HG03575 (cell line): ENCODE measurements at regions not wholly inside any gene's neighbourhood (a gene's known extent, or its start where the extent isn't known, plus 50 kb on each side); places are given as distances from the start of the nearest gene placed in this dataset.
A peak's percentile ranks its signal among the peaks of the same experiment; 100 is the strongest.
"Not testable (repeated sequence)": the region's sequence is repeated elsewhere in the genome, so short reads cannot be mapped to it uniquely, and the experiment has no call there.

Experiments
- ATAC-seq: cut with Tn5 transposase; IDR thresholded peaks from one replicate; pipeline ENCODE4 v1.9.1; 2021; ENCODE audit not compliant: unreplicated experiment, insufficient number of reproducible peaks, low FRiP score; ENCODE audit errors: extremely low read depth

DNA sequence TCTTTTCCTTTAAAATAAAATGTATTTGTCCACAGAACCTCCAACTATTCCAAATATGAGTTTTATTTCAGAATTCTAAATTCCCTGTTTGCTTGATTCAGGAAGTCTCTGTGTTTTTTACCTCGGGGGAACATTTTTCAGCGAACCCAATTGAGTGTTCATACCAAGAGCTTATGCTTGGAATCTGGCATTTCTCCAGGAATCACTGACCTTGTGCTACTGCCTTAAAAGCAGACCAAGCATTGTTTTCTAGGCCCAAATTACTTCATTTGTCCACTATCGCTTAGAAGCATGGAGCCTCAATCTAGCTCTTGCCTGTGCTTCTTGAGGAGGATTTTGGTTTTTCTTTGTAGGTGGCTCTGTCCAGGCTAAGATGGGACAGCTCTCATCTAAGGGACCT, 59.4 kb downstream of the EBLN1 start:
- no peak for ATAC-seq

- ATAC-seq, result no peak
Observed at GRCh38 chr10:22156750-22157149, 61.1 kb downstream of the EBLN1 start.

DNA sequence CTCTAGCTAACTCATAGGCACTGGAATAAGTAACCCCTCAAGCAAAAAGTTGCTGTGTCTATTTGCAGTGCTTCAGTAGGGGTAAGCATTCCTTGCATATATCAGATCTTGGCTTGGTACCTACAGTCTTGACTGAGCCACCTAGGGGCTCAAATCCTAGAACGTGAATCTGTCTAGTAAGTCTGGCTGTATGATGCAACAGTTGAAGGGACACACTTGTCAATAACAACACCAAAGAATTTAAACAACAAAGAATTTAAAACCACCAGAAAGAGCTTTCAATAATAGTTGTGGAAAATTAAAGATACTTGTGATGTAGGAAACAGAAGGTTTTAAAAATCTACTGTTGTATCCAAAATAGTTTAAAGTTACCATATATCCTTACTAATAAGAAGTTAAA, 65.4 kb downstream of the EBLN1 start:
- ATAC-seq, result no peak

GRCh38 chr10:22150842-22151241, 67.0 kb downstream of the EBLN1 start:
- no peak for ATAC-seq

GRCh38 chr10:22148961-22149360, 68.9 kb downstream of the EBLN1 start:
- no peak for ATAC-seq

DNA sequence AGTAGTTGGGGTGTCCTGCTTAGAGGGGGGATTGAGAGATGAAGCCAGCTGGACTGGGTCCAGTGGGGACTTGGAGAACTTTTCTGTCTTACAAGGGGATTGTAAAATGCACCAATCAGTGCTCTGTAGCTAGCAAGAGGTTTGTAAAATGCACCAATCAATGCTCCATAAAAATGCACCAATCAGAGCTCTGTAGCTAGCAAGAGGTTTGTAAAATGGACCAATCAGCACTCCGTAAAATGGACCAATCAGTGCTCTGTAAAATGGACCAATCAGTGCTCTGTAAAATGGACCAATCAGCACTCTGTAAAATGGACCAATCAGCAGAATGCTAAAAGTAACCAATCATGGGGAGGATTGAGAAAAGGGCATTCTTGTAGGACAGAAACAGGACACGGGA, 71.9 kb downstream of the EBLN1 start:
- ATAC-seq, result not testable (repeated sequence)

DNA sequence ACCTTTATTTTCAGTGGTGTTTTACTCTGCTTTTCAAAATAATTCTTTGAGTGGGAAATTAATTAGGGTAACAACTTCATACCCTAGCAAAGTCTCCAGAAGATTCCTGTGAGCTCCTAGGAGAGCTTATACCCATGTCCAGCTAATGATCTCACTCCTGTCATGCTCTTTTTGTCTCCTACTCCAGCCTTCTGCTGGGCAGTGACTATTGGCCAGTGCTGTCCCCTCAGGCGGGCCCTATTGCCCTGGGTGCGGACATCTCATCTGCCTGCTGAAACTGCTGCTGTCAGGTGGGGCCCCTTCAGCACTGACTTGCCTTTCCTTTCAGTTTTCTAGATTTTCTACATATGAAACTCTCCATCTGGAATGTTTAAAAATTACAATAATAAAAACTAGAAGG, 80.3 kb downstream of the EBLN1 start:
- ATAC-seq, result no peak

- no peak for ATAC-seq
Observed at GRCh38 chr10:22135591-22135990, 82.2 kb downstream of the EBLN1 start.

DNA sequence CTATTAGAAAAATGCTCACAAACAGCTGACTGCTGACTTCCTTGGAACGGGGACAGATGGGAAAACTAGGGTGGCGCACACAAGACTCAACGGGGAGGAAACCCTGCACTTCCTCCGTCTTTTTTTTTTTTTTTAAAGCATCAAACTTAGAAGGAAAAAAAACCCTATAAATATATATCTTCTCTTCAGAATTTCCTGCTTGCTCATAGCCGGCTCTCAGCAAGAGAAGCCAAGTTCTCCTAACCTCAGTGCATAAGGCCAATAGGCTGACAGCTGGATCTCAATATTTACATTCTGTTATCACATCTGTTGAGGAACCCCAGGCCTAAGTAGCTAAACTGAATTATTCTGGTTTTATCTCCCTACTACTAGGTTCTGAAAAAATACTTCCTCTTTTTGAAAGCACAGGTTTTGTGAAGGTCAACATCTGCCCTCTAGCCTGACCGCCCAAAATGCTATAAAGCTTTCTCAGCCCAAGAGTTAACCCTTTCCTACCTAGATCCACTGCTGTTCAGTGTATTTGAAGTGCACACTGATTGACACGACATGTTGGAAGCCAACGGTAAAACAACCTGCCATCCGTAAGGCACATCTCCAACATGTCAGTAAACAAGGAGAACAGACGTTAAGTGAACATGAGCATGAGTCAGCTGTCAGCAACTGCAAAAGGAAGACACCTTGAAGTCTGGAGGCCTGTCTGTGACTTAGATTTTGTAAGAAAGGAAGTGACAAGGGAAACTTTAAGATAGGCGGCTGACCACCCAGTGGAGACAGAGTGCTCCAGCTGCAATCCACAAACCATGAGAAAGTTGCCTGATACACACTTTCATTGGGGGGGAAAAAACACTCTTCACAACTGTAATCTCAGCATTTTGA, 83.8 kb downstream of the EBLN1 start:
- ATAC-seq, result peak; percentile 51

- not testable (repeated sequence) for ATAC-seq
Observed at GRCh38 chr10:22130824-22131223, 87.0 kb downstream of the EBLN1 start.

DNA sequence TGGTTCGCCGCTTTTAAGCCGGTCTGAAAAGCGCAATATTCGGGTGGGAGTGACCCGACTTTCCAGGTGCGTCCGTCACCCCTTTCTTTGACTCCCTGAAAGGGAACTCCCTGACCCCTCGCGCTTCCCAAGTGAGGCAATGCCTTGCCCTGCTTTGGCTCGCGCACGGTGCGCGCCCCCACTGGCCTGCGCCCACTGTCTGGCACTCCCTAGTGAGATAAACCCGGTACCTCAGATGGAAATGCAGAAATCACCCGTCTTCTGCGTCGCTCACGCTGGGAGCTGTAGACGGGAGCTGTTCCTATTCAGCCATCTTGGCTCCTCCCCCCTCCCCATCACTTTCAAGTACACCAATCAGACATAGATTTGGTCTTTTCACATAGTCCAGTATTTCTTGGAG, 88.2 kb downstream of the EBLN1 start:
- not testable (repeated sequence) for ATAC-seq

DNA sequence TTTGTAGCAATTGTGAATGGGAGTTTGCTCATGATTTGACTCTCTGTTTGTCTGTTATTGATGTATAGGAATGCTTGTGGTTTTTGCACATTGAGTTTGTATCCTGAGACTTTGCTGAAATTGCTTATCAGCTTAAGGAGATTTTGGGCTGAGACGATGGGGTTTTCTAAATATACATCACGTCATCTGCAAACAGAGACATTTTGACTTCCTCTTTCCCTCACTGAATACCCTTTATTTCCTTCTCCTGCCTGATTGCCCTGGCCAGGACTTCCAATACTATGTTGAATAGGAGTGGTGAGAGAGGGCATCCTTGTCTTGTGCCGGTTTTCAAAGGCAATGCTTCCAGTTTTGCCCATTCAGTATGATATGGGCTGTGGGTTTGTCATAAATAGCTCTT, 96.6 kb downstream of the EBLN1 start:
- not testable (repeated sequence) for ATAC-seq

- not testable (repeated sequence) for ATAC-seq
Observed at GRCh38 chr10:22120072-22120471, 97.7 kb downstream of the EBLN1 start.

- ATAC-seq, result not testable (repeated sequence)
Observed at GRCh38 chr10:22119575-22119974, 98.2 kb downstream of the EBLN1 start.

GRCh38 chr10:22111705-22112104, 106.1 kb downstream of the EBLN1 start:
- ATAC-seq, result no peak

DNA sequence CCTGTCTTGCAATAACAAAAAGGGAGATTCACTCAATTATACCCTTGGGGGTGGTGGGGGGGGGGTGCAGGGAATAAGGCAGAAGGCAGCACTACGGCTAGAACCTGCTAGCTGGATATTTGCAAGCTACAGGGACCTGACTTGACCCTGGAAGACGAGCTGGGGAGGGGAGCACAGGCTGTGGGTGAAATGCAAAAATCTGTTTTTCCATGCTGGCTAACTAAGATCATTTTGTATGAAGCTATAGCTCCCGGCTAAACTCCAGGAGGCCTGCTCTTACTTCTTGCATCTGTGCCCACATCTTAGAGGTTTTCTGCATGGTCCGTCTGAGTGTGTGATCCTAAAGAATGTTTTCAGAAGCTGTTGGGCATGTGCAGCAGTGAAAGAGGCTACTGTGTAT, 106.6 kb downstream of the EBLN1 start:
- ATAC-seq, result no peak

- no peak for ATAC-seq
Observed at GRCh38 chr10:22110761-22111160, 107.1 kb downstream of the EBLN1 start.

DNA sequence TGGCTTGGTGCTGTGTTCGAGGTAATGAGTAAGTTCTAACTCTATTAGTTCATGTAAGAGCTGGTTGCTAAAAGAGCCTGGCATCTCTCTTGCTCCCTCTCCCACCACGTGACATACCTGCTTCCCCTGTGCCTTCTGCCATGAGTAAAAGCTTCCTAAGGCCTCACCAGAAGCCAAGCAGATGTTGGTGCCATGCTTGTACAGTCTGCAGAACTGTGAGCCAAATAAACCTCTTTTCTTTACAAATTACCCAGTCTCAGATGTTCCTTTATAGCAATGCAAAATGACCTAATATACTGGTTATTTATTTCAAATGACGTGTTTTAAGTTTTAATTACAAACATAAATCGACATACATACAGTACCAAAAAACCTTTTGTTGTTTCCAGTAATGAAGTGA, 101.7 kb upstream of the DNAJC1 start:
- ATAC-seq, result no peak

DNA sequence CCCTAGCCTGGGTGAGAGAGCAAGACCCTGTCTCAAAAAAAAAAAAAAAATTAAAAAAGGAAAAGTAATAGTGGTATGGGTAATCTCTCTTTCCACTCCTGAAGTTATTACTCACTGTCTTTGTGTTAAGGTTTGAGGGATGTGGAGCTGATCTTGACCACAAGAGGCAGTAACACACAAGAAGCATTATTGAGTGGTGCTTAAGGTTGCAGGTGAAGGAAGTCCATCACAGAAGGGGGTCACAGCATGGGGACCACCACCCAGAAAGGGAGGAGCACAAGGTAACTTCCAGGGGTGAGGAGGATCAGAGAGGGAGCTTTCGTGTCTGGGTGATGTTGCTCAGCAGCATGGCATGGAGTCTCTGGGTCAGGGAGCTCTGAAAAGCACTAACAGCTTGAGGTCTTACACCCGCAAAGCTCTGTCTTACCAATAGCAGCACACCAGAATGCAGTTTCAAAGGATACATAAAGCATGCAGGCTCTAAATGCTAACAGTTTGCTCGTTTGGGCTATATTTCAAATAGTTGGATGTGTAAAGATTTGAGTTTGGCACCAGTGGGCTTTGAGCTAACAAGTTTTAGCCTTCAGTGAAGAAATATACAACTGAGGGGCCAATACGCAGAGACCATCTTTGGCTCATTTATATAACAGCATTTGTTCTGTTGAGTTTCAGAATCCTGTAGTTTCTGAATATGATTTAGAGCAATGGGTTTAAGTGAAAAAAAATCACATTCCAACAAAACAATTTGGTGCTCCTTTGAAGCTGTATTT, 100.4 kb upstream of the DNAJC1 start:
- ATAC-seq, result no peak

DNA sequence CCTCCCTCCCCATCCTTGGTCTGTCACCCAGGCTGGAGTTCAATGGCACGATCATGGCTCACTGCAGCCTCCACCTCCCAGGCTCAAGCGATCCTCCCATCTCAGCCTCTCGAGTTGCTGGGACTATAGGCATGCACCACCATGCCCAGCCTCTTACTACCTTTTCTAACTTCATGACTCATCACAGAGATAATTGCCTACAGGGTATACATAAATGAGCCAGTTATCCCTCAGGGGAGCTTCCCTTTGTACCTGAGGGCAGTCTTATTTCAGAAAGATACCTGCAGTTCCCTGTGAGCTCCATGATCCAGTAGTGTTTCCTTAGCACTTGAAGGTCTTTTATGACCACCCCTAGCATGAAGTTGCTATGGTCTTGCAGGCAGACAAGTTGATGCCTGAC, 94.2 kb upstream of the DNAJC1 start:
- no peak for ATAC-seq
